HepG2 (cell line): ENCODE measurements at regions not wholly inside any gene's neighbourhood (a gene's known extent, or its start where the extent isn't known, plus 50 kb on each side); places are given as distances from the start of the nearest gene placed in this dataset.

Experiments used
- ATAC-seq: fragments of 200-7000 bp; cut with Tn5 transposase; 3 replicates; pipeline ENCODE4 v1.9.1; 2020; ENCODE audit warnings: mild to moderate bottlenecking, moderate library complexity
- BruUV-seq: library from RNA; stranded (reverse); fragments of 400-500 nt; replicated peaks from 2 replicates; lab custom pipeline; 2021; lab: Mats Ljungman, UMichigan
- CTCF ChIA-PET: fragments of 300-600 bp; formaldehyde crosslinking; extraction: SDS; loops from one replicate; lab custom pipeline; 2021; ENCODE audit warnings: low total read pairs, inconsistent platforms, low intra/inter-chr PET ratio; lab: Yijun Ruan, JAX
- POLR2A ChIA-PET: fragments of 350-600 bp; sonication (Branson Sonifier 250); formaldehyde crosslinking; loops from one replicate; lab custom pipeline; 2020; ENCODE audit warnings: antibody characterized with exemption, inconsistent platforms; lab: Yijun Ruan, JAX
- DNase-seq: peaks from one replicate; pipeline ENCODE4 v3.0.0-alpha.2; 2015; ENCODE audit warnings: low spot score
- FAIRE-seq: peaks from 3 replicates; lab custom pipeline; 2011; peaks lifted over from hg19 to GRCh38; lab: Jason Lieb, UNC
- H2AFZ ChIP-seq: one replicate; pipeline ENCODE4 v1.6.1; 2011; ENCODE audit warnings: low read length, inconsistent platforms
- H3K27ac ChIP-seq: fragments of 300-600 bp; 3 replicates; pipeline ENCODE4 v1.8.0; 2011; ENCODE audit warnings: mixed run types, mild to moderate bottlenecking, mixed read lengths, low read length, inconsistent platforms; ENCODE audit not compliant: insufficient read depth; ENCODE audit errors: extremely low read length
- H3K27me3 ChIP-seq, 2 experiments: fragments of 200-600 bp in 1 of 2; 2 replicates in 1 of 2; 3 replicates in 1 of 2; pipeline versions ENCODE4 v1.6.0 to v1.8.0; 2011; ENCODE audit warnings: low read length in 2 of 2, mild to moderate bottlenecking in 2 of 2, moderate library complexity in 2 of 2, inconsistent platforms in 1 of 2; ENCODE audit not compliant: insufficient read depth in 2 of 2, control insufficient read depth in 1 of 2
- H3K36me3 ChIP-seq, 2 experiments: fragments of 200-600 bp in 1 of 2; replicated peaks in 1 of 2; 2 replicates in 1 of 2; 3 replicates in 1 of 2; pipeline versions ENCODE4 v1.5.1 to v1.8.0; 2011; ENCODE audit warnings: low read length in 2 of 2, inconsistent platforms in 1 of 2; ENCODE audit not compliant: insufficient read depth in 2 of 2, control insufficient read depth in 1 of 2
- H3K4me1 ChIP-seq: 2 replicates; pipeline ENCODE4 v1.5.1; 2012; ENCODE audit warnings: low read length, inconsistent platforms; ENCODE audit not compliant: insufficient read depth
- H3K4me2 ChIP-seq: 2 replicates; pipeline ENCODE4 v1.6.0; 2011; ENCODE audit warnings: low read depth, low read length, inconsistent platforms
- H3K4me3 ChIP-seq, 3 experiments: fragments of 200-600 bp in 1 of 3; sonication (generic), shearing (Covaris generic) in 1 of 3; replicated peaks in 1 of 3; 2 replicates each; pipeline ENCODE4 v1.5.1; 2011 to 2016; ENCODE audit warnings: low read length in 3 of 3, inconsistent platforms in 2 of 3, low read depth in 2 of 3, mild to moderate bottlenecking in 2 of 3, control low read depth in 1 of 3, mixed read lengths in 1 of 3; ENCODE audit not compliant: insufficient read depth in 1 of 3
- H3K79me2 ChIP-seq: one replicate; pipeline ENCODE4 v1.6.1; 2011; ENCODE audit warnings: low read length, inconsistent platforms; ENCODE audit not compliant: insufficient read depth
- H3K9ac ChIP-seq: 2 replicates; pipeline ENCODE4 v1.6.0; 2011; ENCODE audit warnings: mild to moderate bottlenecking, low read depth, low read length, inconsistent platforms; ENCODE audit not compliant: insufficient read depth
- H3K9me3 ChIP-seq: 2 replicates; pipeline ENCODE4 v1.5.1; 2012; ENCODE audit warnings: mild to moderate bottlenecking, low read length
- H4K20me1 ChIP-seq: 2 replicates; pipeline ENCODE4 v1.6.0; 2011; ENCODE audit warnings: inconsistent platforms, mild to moderate bottlenecking, low read length, moderate library complexity; ENCODE audit not compliant: insufficient read depth
- AHR ChIP-seq: IDR thresholded peaks from 2 replicates; pipeline ENCODE4 v1.6.1; 2018; ENCODE audit warnings: missing genetic modification reagents, missing compliant biosample characterization
- ARNT2 ChIP-seq: sonication (generic); formaldehyde crosslinking; IDR thresholded peaks from 2 replicates; pipeline ENCODE4 v1.8.0; 2022; ENCODE audit warnings: mild to moderate bottlenecking, low read depth, missing genetic modification reagents, moderate library complexity
- HMG20B ChIP-seq: conservative IDR thresholded peaks from 2 replicates; pipeline ENCODE4 v1.6.1; 2016; ENCODE audit warnings: missing genetic modification reagents, missing compliant biosample characterization
- HOXA3 ChIP-seq: sonication (generic); formaldehyde crosslinking; IDR thresholded peaks from 2 replicates; pipeline ENCODE4 v1.5.0; 2020; ENCODE audit warnings: missing genetic modification reagents
- KLF16 ChIP-seq, 2 experiments: sonication (generic) in 1 of 2; formaldehyde crosslinking in 1 of 2; IDR thresholded peaks; 2 replicates each; pipeline versions ENCODE4 v1.6.1 to v1.8.0; 2016 to 2023; ENCODE audit warnings: missing genetic modification reagents in 2 of 2, missing compliant biosample characterization in 1 of 2
- MEIS1 ChIP-seq: sonication (generic); formaldehyde crosslinking; IDR thresholded peaks from 2 replicates; pipeline ENCODE4 v1.9.0; 2021; ENCODE audit warnings: mild to moderate bottlenecking, missing genetic modification reagents, moderate library complexity, borderline replicate concordance
- RFXANK ChIP-seq: IDR thresholded peaks from 2 replicates; pipeline ENCODE4 v1.6.1; 2016
- SATB2 ChIP-seq: sonication (generic); formaldehyde crosslinking; IDR thresholded peaks from 2 replicates; pipeline ENCODE4 v1.5.0; 2020; ENCODE audit warnings: missing genetic modification reagents
- SOX13 ChIP-seq, 3 experiments: fragments of 450-650 bp in 1 of 3; sonication (generic) in 1 of 3; formaldehyde crosslinking in 1 of 3; IDR thresholded peaks in 2 of 3; conservative IDR thresholded peaks in 1 of 3; 2 replicates each; pipeline versions ENCODE4 v1.5.0 to v1.6.1; 2016 to 2020; ENCODE audit warnings: antibody characterized with exemption in 1 of 3, mild to moderate bottlenecking in 1 of 3, missing compliant biosample characterization in 1 of 3, missing genetic modification reagents in 1 of 3, moderate library complexity in 1 of 3
- TEAD2 ChIP-seq: sonication (generic); formaldehyde crosslinking; IDR thresholded peaks from 2 replicates; pipeline ENCODE4 v1.9.0; 2021; ENCODE audit warnings: missing genetic modification reagents
- TGIF2 ChIP-seq: IDR thresholded peaks from 2 replicates; pipeline ENCODE4 v1.6.1; 2016; ENCODE audit warnings: control low read depth, missing compliant biosample characterization
- U2AF2 ChIP-seq: fragments of 200-400 bp; formaldehyde crosslinking; IDR thresholded peaks from 2 replicates; pipeline ENCODE4 v1.6.1; 2017; ENCODE audit warnings: low read depth, mild to moderate bottlenecking, low read length
- ZNF510 ChIP-seq: sonication (generic); formaldehyde crosslinking; IDR thresholded peaks from 2 replicates; pipeline ENCODE4 v1.4.0; 2020; ENCODE audit warnings: low read depth, mild to moderate bottlenecking, missing genetic modification reagents
- ZNF598 ChIP-seq: sonication (generic); formaldehyde crosslinking; IDR thresholded peaks from 2 replicates; pipeline ENCODE4 v1.5.1; 2020; ENCODE audit warnings: mild to moderate bottlenecking, missing genetic modification reagents, borderline replicate concordance
- WGBS: methylation state at CpG from one replicate; pipeline ENCODE4 v1.1.6; 2017; ENCODE audit warnings: low lambda C conversion rate; 5-methylcytosine and 5-hydroxymethylcytosine counted together
- in situ Hi-C: cut with HindIII; loops from 2 replicates; pipeline ENCODE4 v1.10.0; 2017; ENCODE audit warnings: low pct_unique_long_range_greater_than_20kb; ENCODE audit not compliant: extremely low pct_ligation_motif_present
- intact Hi-C: fragments of 100-400 bp; cut with micrococcal nuclease; formaldehyde crosslinking; loops from one replicate; pipeline ENCODE4 v1.10.0; 2022; ENCODE audit not compliant: unreplicated experiment
- TF ChIP-seq, protein P1 (sequence below): sonication (generic); formaldehyde crosslinking; IDR thresholded peaks from 2 replicates; pipeline ENCODE4 v1.4.0; 2020; ENCODE audit warnings: missing genetic modification reagents, low read depth, mild to moderate bottlenecking, borderline replicate concordance
- TF ChIP-seq, protein P2 (sequence below): sonication (generic); formaldehyde crosslinking; IDR thresholded peaks from 2 replicates; pipeline ENCODE4 v1.5.0; 2020; ENCODE audit warnings: mild to moderate bottlenecking, missing genetic modification reagents
- TF ChIP-seq, protein P3 (sequence below): sonication (generic); formaldehyde crosslinking; IDR thresholded peaks from 2 replicates; pipeline ENCODE4 v1.8.1; 2023; ENCODE audit warnings: missing genetic modification reagents, mild to moderate bottlenecking, borderline replicate concordance
- TF ChIP-seq, protein P4 (sequence below): sonication (generic); formaldehyde crosslinking; IDR thresholded peaks from 2 replicates; pipeline ENCODE4 v1.5.0; 2020; ENCODE audit warnings: missing genetic modification reagents, mild to moderate bottlenecking, borderline replicate concordance

DNA sequence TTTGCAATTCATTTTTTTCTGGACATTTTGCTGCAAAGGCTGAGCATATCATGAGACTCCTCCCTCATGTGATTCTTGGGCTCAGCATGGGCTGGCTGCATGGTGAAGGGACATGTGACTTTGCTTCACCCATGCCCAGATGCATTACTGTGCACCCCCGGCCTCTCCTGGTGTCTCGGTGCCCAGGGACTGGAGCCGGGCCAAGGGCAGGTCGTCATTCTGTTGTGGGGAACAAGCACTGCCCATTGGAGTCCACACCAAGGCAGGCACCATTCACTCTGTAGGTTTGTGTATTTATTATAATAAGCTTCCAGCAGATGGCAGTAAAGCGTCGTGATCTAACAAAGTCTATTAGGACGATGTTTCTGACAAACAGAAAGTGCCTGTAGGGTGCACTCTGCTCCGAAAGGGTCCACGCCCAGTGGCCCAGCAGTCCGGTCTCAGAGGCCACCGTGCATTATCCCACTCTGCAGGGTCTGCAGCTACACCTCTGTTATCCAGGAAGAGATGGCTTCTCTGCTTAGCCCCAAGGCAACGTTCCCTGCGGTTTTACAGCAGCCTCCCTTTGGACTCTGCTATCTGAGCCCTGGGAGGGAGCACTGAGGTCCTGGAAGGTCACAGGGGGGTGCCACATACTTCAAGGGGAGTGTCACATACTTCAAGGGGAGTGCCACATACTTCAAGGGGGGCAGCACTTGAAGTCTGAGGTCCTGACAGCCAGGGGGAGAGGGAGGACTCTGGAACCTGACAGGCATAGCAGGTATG lies 219.6 kb downstream of the TSN start:
- Histone ChIP-seq H3K27me3 (peaks cover 0 to 5% of the 10 kb centered on the region in 2 experiments; a peak in 1 of 5 replicates), H3K9ac (no peak overlapping the region), H3K36me3 (no peaks in the 10 kb centered on the region), H3K4me2 (peak overlapping the region; percentile 64), H2AFZ (no peak overlapping the region), H3K27ac (no peak overlapping the region), H3K4me1 (no peaks in the 10 kb centered on the region), H4K20me1 (no peaks in the 10 kb centered on the region; the same call in 1 of the 2 replicates), H3K79me2 (no peaks in the 10 kb centered on the region), H3K9me3 (no peaks in the 10 kb centered on the region), H3K4me3 (peak overlapping the region in 1 of 3 experiments; percentile 32; a peak in 1 of 6 replicates)
- ChIA-PET POLR2A (no interaction called here), CTCF (interaction anchor here (0.8 to 2.0 kb wide), 4 partner anchors 161 to 477 kb away, joined by 3 to 30 read pairs (median 7); no protein-coding TSS in a partner anchor)
- 5% methylated on average over 13 of the region's 13 CpGs for WGBS
- intact Hi-C loops (loop anchor here (1.0 to 5.0 kb wide), 5 partner anchors 161 to 547 kb away; no protein-coding TSS in a partner anchor), in situ Hi-C loops (loop anchor here (5.0 to 10.0 kb wide), 2 partner anchors 160 to 477 kb away; no protein-coding TSS in a partner anchor)
- FAIRE-seq (peak; percentile 91), DNase-seq (peak; percentile 84), ATAC-seq (peak; percentile 98)
- no TSS peak for BruUV-seq
- TF ChIP-seq, protein P1, sequence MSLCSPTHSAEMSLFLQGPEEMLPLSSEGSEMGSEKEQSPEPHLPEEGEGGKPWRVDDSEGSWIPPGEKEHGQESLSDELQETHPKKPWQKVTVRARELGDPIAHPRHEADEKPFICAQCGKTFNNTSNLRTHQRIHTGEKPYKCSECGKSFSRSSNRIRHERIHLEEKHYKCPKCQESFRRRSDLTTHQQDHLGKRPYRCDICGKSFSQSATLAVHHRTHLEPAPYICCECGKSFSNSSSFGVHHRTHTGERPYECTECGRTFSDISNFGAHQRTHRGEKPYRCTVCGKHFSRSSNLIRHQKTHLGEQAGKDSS, result no peak
- TF ChIP-seq MEIS1, result no peak
- TF ChIP-seq TGIF2 (CRISPR knock-in tag), result no peak
- no peak for TF ChIP-seq RFXANK
- TF ChIP-seq HMG20B (CRISPR knock-in tag), result no peak
- TF ChIP-seq ARNT2 (CRISPR knock-in tag), result no peak
- TF ChIP-seq, protein P2, sequence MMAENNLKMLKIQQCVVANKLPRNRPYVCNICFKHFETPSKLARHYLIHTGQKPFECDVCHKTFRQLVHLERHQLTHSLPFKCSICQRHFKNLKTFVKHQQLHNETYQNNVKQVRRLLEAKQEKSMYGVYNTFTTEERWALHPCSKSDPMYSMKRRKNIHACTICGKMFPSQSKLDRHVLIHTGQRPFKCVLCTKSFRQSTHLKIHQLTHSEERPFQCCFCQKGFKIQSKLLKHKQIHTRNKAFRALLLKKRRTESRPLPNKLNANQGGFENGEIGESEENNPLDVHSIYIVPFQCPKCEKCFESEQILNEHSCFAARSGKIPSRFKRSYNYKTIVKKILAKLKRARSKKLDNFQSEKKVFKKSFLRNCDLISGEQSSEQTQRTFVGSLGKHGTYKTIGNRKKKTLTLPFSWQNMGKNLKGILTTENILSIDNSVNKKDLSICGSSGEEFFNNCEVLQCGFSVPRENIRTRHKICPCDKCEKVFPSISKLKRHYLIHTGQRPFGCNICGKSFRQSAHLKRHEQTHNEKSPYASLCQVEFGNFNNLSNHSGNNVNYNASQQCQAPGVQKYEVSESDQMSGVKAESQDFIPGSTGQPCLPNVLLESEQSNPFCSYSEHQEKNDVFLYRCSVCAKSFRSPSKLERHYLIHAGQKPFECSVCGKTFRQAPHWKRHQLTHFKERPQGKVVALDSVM (CRISPR knock-in tag), result no peak
- TF ChIP-seq, protein P3, sequence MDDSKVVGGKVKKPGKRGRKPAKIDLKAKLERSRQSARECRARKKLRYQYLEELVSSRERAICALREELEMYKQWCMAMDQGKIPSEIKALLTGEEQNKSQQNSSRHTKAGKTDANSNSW, result no peak
- 0 out of 4 replicates have a peak, but pooled peaks of 1 of the 2 experiments have one; percentile 24 for TF ChIP-seq KLF16 (CRISPR knock-in tag; IDR thresholded peaks at IDR 0.05)
- TF ChIP-seq, protein P4, sequence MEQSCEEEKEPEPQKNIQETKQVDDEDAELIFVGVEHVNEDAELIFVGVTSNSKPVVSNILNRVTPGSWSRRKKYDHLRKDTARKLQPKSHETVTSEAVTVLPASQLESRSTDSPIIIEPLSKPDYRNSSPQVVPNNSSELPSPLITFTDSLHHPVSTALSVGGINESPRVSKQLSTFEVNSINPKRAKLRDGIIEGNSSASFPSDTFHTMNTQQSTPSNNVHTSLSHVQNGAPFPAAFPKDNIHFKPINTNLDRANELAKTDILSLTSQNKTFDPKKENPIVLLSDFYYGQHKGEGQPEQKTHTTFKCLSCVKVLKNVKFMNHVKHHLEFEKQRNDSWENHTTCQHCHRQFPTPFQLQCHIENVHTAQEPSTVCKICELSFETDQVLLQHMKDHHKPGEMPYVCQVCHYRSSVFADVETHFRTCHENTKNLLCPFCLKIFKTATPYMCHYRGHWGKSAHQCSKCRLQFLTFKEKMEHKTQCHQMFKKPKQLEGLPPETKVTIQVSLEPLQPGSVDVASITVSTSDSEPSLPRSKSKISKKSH, result no peak
- TF ChIP-seq HOXA3 (CRISPR knock-in tag), result no peak
- no peak for TF ChIP-seq SATB2 (CRISPR knock-in tag)
- peak; percentile 80; the same call in 1 of the 2 replicates for TF ChIP-seq ZNF598 (CRISPR knock-in tag)
- TF ChIP-seq U2AF2, result no peak
- TF ChIP-seq TEAD2, result no peak
- TF ChIP-seq AHR (CRISPR knock-in tag), result peak; percentile 26; the same call in 1 of the 2 replicates
- TF ChIP-seq ZNF510 (CRISPR knock-in tag), result no peak
- no peak for TF ChIP-seq SOX13 (IDR thresholded peaks at IDR 0.05)
- TF ChIP-seq SOX13 (CRISPR knock-in tag; conservative IDR thresholded peaks at IDR 0.05 in 1 of 2, IDR thresholded peaks at IDR 0.05 in 1 of 2), result no peak
